ENCODE measurements at regions not wholly inside any gene's neighbourhood (a gene's known extent, or its start where the extent isn't known, plus 50 kb on each side); places are given as distances from the start of the nearest gene placed in this dataset.

DNA sequence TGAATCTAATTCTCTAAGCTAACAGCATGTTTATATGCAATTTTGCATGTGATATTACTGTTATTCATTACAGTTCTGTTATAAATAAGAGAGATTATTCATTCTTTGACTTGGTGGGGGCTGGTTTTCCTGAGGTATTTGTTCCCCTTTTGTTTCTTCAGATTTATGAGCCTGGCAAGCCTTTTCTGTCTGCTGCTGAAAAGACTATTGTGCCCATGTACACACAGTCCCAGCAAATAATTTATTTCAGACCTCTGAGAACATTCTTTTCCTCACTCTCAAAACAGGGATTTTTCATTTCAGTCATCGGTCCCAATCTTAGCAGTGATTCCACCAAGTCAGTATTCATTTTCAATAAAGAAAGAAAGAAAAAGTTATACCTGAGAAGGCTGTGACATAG is 716.8 kb downstream of the NSUN3 start:
- no peaks in the 10 kb centered on the region for H3K4me1 ChIP-seq (ENCODE audit: insufficient read depth, insufficient read length)
- no peak overlapping the region for H3K9ac ChIP-seq (ENCODE audit: insufficient read length, low read depth)
- no peak overlapping the region for H3K4me3 ChIP-seq (ENCODE audit: insufficient read length, low read depth)
- TF ChIP-seq ZNF274 (IDR thresholded peaks at IDR 0.05; ENCODE audit: low read depth, low read length) = no peak
- no peak for TF ChIP-seq YY1 (IDR thresholded peaks at IDR 0.05; ENCODE audit: insufficient read depth, insufficient read length)
- TF ChIP-seq SUZ12 (IDR thresholded peaks at IDR 0.05; ENCODE audit: extremely low read depth, insufficient read depth, insufficient read length) = no peak
- no peaks in the 10 kb centered on the region for H3K36me3 ChIP-seq (ENCODE audit: insufficient read depth, insufficient read length, low read length)
- H3K27me3 ChIP-seq (ENCODE audit: insufficient read depth, insufficient read length) = no peaks in the 10 kb centered on the region
- no peaks in the 10 kb centered on the region for H3K9me3 ChIP-seq (ENCODE audit: insufficient read depth, low read length)
- DNase-seq (ENCODE audit: low read depth, low spot score) = no peak

DNA sequence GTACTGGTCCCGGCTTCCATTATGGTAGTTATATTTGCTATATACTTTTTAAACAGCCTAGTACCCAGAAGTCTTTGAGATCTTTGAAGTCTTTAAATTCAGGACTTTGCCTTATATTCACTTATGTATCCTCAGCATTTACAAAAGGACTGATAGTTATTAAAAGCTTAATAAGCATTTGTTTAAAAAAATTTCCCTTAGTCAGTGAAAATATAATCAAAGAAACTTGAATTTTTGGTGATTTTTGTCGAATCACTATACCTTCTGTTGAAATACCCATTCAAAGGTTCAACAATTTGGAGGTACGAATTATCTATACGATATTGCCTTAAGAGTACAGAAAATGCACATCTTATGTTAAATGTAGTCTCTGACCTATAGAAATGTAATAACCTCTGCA is 721.4 kb downstream of the NSUN3 start:
- TF ChIP-seq SUZ12 (IDR thresholded peaks at IDR 0.05; ENCODE audit: extremely low read depth, insufficient read depth, insufficient read length) (no peak), ZNF274 (IDR thresholded peaks at IDR 0.05; ENCODE audit: low read depth, low read length) (no peak), YY1 (IDR thresholded peaks at IDR 0.05; ENCODE audit: insufficient read depth, insufficient read length) (no peak)
- Histone ChIP-seq H3K36me3 (ENCODE audit: insufficient read depth, insufficient read length, low read length) (no peaks in the 10 kb centered on the region), H3K27me3 (ENCODE audit: insufficient read depth, insufficient read length) (no peaks in the 10 kb centered on the region), H3K9ac (ENCODE audit: insufficient read length, low read depth) (no peak overlapping the region), H3K4me1 (ENCODE audit: insufficient read depth, insufficient read length) (no peaks in the 10 kb centered on the region), H3K4me3 (ENCODE audit: insufficient read length, low read depth) (no peak overlapping the region), H3K9me3 (ENCODE audit: insufficient read depth, low read length) (no peaks in the 10 kb centered on the region)
- DNase-seq (ENCODE audit: low read depth, low spot score) = no peak

DNA sequence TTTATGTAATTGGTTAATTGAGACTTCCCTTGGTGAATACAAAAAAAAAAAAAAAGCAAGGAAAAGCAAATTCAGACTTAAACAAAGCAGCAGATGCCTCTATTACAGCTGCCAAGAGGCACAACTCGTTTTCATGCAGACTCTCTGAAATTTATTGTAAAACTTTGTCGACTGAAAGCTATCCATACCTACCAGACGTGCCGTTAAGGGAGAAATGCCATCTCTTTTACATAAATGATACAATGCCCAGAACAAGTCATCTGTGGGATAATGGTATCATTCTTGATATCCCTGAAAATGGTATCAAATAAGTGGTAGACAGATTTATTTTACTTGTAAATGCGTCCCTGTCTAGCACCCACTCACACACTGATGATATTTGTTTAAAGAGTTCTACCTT is 724.2 kb downstream of the NSUN3 start:
- Histone ChIP-seq H3K4me3 (ENCODE audit: insufficient read length, low read depth) (no peak overlapping the region), H3K9ac (ENCODE audit: insufficient read length, low read depth) (no peak overlapping the region), H3K36me3 (ENCODE audit: insufficient read depth, insufficient read length, low read length) (no peaks in the 10 kb centered on the region), H3K9me3 (ENCODE audit: insufficient read depth, low read length) (no peaks in the 10 kb centered on the region), H3K27me3 (ENCODE audit: insufficient read depth, insufficient read length) (no peaks in the 10 kb centered on the region), H3K4me1 (ENCODE audit: insufficient read depth, insufficient read length) (no peaks in the 10 kb centered on the region)
- DNase-seq (ENCODE audit: low read depth, low spot score) = no peak
- TF ChIP-seq YY1 (IDR thresholded peaks at IDR 0.05; ENCODE audit: insufficient read depth, insufficient read length) (no peak), SUZ12 (IDR thresholded peaks at IDR 0.05; ENCODE audit: extremely low read depth, insufficient read depth, insufficient read length) (no peak), ZNF274 (IDR thresholded peaks at IDR 0.05; ENCODE audit: low read depth, low read length) (no peak)

DNA sequence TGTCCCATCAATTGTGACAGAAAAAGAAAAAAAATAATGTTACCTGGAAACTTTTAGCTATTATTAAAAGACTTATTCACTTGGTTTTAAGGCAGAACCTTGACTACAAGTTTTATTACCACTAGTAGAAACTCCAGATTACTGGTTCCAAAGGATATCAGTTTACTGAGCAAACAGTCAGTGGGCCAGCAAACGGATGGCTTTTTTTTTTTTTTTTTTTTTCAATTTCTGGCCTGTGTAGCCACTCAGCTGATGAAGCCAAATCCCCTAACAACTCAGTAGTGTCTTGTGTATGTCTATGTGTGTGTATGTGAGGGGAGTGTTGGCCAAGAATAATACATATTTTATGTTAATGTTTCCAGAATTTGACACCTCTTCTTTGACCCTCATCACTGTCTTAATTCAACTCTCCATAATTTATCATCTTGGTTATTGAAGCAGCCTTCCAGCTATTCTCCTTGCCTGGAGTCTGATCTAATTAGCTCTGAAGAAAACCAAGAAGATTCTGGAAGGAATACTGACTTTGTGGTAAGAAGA is 724.9 kb downstream of the NSUN3 start:
- no peaks in the 10 kb centered on the region for H3K9me3 ChIP-seq (ENCODE audit: insufficient read depth, low read length)
- no peaks in the 10 kb centered on the region for H3K36me3 ChIP-seq (ENCODE audit: insufficient read depth, insufficient read length, low read length)
- no peaks in the 10 kb centered on the region for H3K4me1 ChIP-seq (ENCODE audit: insufficient read depth, insufficient read length)
- H3K9ac ChIP-seq (ENCODE audit: insufficient read length, low read depth) = no peak overlapping the region
- DNase-seq (ENCODE audit: low read depth, low spot score) = no peak
- H3K4me3 ChIP-seq (ENCODE audit: insufficient read length, low read depth) = no peak overlapping the region
- TF ChIP-seq YY1 (IDR thresholded peaks at IDR 0.05; ENCODE audit: insufficient read depth, insufficient read length) (no peak), SUZ12 (IDR thresholded peaks at IDR 0.05; ENCODE audit: extremely low read depth, insufficient read depth, insufficient read length) (no peak), ZNF274 (IDR thresholded peaks at IDR 0.05; ENCODE audit: low read depth, low read length) (no peak)
- no peaks in the 10 kb centered on the region for H3K27me3 ChIP-seq (ENCODE audit: insufficient read depth, insufficient read length)

DNA sequence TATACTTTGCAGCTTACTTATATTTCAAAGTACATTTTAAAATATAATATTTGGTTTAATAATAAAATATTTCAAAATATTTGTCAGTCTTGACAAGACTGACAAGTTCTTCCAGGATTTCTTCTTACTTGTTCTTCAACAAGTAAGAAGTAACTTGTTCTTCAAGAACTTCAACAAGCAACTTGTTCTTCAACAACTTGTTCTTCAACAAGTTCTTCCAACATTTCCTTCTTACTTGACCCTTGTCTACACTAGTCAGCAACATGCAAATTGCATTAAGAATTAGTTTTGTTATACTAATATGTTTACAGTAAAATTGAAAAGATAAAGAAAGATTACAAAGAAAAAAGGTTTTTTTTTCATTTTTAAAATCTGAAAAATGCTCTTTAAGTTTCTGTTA is 731.7 kb downstream of the NSUN3 start:
- TF ChIP-seq SUZ12 (IDR thresholded peaks at IDR 0.05; ENCODE audit: extremely low read depth, insufficient read depth, insufficient read length) (no peak), YY1 (IDR thresholded peaks at IDR 0.05; ENCODE audit: insufficient read depth, insufficient read length) (no peak), ZNF274 (IDR thresholded peaks at IDR 0.05; ENCODE audit: low read depth, low read length) (no peak)

DNA sequence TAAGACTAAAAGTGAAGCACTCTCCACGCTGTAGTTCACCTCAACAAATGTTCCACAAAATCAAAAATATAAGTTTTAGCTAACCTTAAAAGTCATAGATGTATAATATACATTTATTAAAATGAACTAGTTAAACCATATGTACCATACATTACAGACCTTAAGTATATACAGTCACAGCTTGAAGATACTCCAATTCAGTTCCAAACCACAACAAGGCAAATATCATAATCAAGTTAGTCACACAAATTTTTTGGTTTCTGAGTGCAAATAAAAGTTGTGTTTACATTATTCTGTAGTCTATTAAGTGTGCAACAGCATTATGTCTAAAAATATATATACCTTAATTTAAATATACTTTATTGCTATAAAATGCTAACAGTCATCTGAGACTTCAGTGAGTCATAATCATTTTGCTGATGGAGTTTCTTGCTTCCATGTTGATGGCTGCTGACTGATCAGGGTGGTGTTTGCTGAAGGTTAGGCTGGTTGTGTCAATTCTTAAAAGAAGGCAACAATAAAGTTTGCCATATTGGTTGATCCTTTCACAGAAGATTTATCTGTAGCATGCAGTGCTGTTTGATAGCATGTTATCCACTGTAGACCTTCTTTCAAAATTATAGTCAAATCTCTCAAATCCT is 736.7 kb downstream of the NSUN3 start:
- no peak for DNase-seq (ENCODE audit: low read depth, low spot score)

More for the DNA sequence above, 731.7 kb downstream of the NSUN3 start:
- H3K9ac ChIP-seq (ENCODE audit: insufficient read length, low read depth) = no peak overlapping the region
- no peak for DNase-seq (ENCODE audit: low read depth, low spot score)
- no peaks in the 10 kb centered on the region for H3K36me3 ChIP-seq (ENCODE audit: insufficient read depth, insufficient read length, low read length)
- no peaks in the 10 kb centered on the region for H3K4me1 ChIP-seq (ENCODE audit: insufficient read depth, insufficient read length)
- H3K27me3 ChIP-seq (ENCODE audit: insufficient read depth, insufficient read length) = no peaks in the 10 kb centered on the region
- no peak overlapping the region for H3K4me3 ChIP-seq (ENCODE audit: insufficient read length, low read depth)
- H3K9me3 ChIP-seq (ENCODE audit: insufficient read depth, low read length) = no peaks in the 10 kb centered on the region

DNA sequence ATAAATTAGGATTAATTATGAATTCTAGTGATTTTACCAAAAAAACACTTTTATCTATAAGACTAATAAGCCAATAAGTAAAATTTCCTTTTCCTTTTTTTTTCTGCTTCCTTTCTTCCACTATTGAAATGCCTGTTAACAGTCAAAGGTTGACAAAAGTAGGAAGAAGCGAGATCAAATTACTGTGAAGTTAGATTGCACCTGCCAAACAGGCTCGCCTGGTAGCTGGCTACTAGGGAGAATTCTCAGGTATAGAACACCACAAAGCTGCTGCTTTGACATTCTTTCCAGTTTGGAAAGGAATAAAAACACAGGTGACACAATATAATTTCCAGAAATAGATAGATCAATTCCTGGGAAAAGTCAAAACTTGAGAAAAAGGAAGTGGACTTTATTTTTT is 749.0 kb downstream of the NSUN3 start:
- Histone ChIP-seq H3K4me1 (ENCODE audit: insufficient read depth, insufficient read length) (no peaks in the 10 kb centered on the region), H3K9ac (ENCODE audit: insufficient read length, low read depth) (no peak overlapping the region), H3K9me3 (ENCODE audit: insufficient read depth, low read length) (no peaks in the 10 kb centered on the region), H3K27me3 (ENCODE audit: insufficient read depth, insufficient read length) (no peaks in the 10 kb centered on the region), H3K36me3 (ENCODE audit: insufficient read depth, insufficient read length, low read length) (no peaks in the 10 kb centered on the region), H3K4me3 (ENCODE audit: insufficient read length, low read depth) (no peak overlapping the region)
- TF ChIP-seq YY1 (IDR thresholded peaks at IDR 0.05; ENCODE audit: insufficient read depth, insufficient read length) = no peak
- no peak for TF ChIP-seq SUZ12 (IDR thresholded peaks at IDR 0.05; ENCODE audit: extremely low read depth, insufficient read depth, insufficient read length)
- no peak for TF ChIP-seq ZNF274 (IDR thresholded peaks at IDR 0.05; ENCODE audit: low read depth, low read length)
- no peak for DNase-seq (ENCODE audit: low read depth, low spot score)

More for the DNA sequence above, 736.7 kb downstream of the NSUN3 start:
- Histone ChIP-seq H3K36me3 (ENCODE audit: insufficient read depth, insufficient read length, low read length) (no peaks in the 10 kb centered on the region), H3K27me3 (ENCODE audit: insufficient read depth, insufficient read length) (no peaks in the 10 kb centered on the region), H3K4me1 (ENCODE audit: insufficient read depth, insufficient read length) (no peaks in the 10 kb centered on the region), H3K9me3 (ENCODE audit: insufficient read depth, low read length) (no peaks in the 10 kb centered on the region), H3K4me3 (ENCODE audit: insufficient read length, low read depth) (no peak overlapping the region), H3K9ac (ENCODE audit: insufficient read length, low read depth) (no peak overlapping the region)
- TF ChIP-seq SUZ12 (IDR thresholded peaks at IDR 0.05; ENCODE audit: extremely low read depth, insufficient read depth, insufficient read length) (no peak), ZNF274 (IDR thresholded peaks at IDR 0.05; ENCODE audit: low read depth, low read length) (no peak), YY1 (IDR thresholded peaks at IDR 0.05; ENCODE audit: insufficient read depth, insufficient read length) (no peak)
